Endodermal cell (in vitro differentiated cells): ENCODE measurements at regions not wholly inside any gene's neighbourhood (a gene's known extent, or its start where the extent isn't known, plus 50 kb on each side); places are given as distances from the start of the nearest gene placed in this dataset.

Experiments
- DNase-seq: peaks from one replicate; pipeline ENCODE4 v3.0.0-alpha.2; 2017
- H3K27ac ChIP-seq: 2 replicates; pipeline ENCODE4 v1.5.1; 2013; ENCODE audit warnings: mild to moderate bottlenecking, low read depth, low read length, moderate library complexity
- H3K27me3 ChIP-seq: 2 replicates; pipeline ENCODE4 v1.6.1; 2013; ENCODE audit warnings: mild to moderate bottlenecking, low read length, moderate library complexity; ENCODE audit not compliant: insufficient read depth, control insufficient read depth, poor library complexity, severe bottlenecking
- H3K36me3 ChIP-seq: 2 replicates; pipeline ENCODE4 v1.7.0; 2013; ENCODE audit warnings: mild to moderate bottlenecking, low read length, moderate library complexity; ENCODE audit not compliant: control insufficient read depth, insufficient read depth
- H3K4me1 ChIP-seq: one replicate; pipeline ENCODE4 v1.7.0; 2013; ENCODE audit warnings: low read length; ENCODE audit not compliant: control insufficient read depth, insufficient read depth
- H3K4me3 ChIP-seq: 2 replicates; pipeline ENCODE4 v1.5.1; 2013; ENCODE audit warnings: mild to moderate bottlenecking, low read length, moderate library complexity
- H3K9ac ChIP-seq: 2 replicates; pipeline ENCODE4 v1.6.1; 2013; ENCODE audit warnings: mild to moderate bottlenecking, low read length, moderate library complexity; ENCODE audit not compliant: poor library complexity, severe bottlenecking; ENCODE audit errors: extremely low read depth
- H3K9me3 ChIP-seq: 2 replicates; pipeline ENCODE4 v1.6.1; 2013; ENCODE audit warnings: mild to moderate bottlenecking, low read length, moderate library complexity; ENCODE audit not compliant: control insufficient read depth
- H3K27ac Mint-ChIP-seq: 2 replicates; pipeline ENCODE4 v1.8.0; 2020; ENCODE audit warnings: mixed read lengths
- H3K27me3 Mint-ChIP-seq: 2 replicates; pipeline ENCODE4 v1.8.0; 2021; ENCODE audit warnings: mild to moderate bottlenecking, mixed read lengths; ENCODE audit not compliant: insufficient read depth
- H3K36me3 Mint-ChIP-seq: 2 replicates; pipeline ENCODE4 v1.8.0; 2020; ENCODE audit warnings: low read depth, mixed read lengths
- H3K4me1 Mint-ChIP-seq: 2 replicates; pipeline ENCODE4 v1.8.0; 2020; ENCODE audit warnings: mixed read lengths
- H3K4me3 Mint-ChIP-seq: 2 replicates; pipeline ENCODE4 v1.8.0; 2020; ENCODE audit warnings: mild to moderate bottlenecking, moderate library complexity, mixed read lengths
- H3K9me3 Mint-ChIP-seq: 2 replicates; pipeline ENCODE4 v1.8.0; 2020; ENCODE audit warnings: mild to moderate bottlenecking, mixed read lengths
- CTCF ChIP-seq: fragments of 200-600 bp; sonication (generic); conservative IDR thresholded peaks from 2 replicates; pipeline ENCODE4 v1.5.0; 2021; ENCODE audit warnings: antibody characterized with exemption, mild to moderate bottlenecking
- WGBS, 2 experiments: methylation state at CpG; one replicate each; pipeline versions ENCODE4 v1.1.5 to v1.1.7; 2013; ENCODE audit warnings: missing lambda C conversion rate in 2 of 2, mixed read lengths in 1 of 2; ENCODE audit not compliant: insufficient coverage in 1 of 2, insufficient read length in 1 of 2; 5-methylcytosine and 5-hydroxymethylcytosine counted together

- Histone ChIP-seq H3K27me3 (no peaks in the 10 kb centered on the region), H3K36me3 (no peaks in the 10 kb centered on the region), H3K27ac (no peak overlapping the region), H3K9ac (no peak overlapping the region), H3K4me1 (peaks cover 8% of the 10 kb centered on the region), H3K9me3 (no peaks in the 10 kb centered on the region), H3K4me3 (no peak overlapping the region)
- DNase-seq = no peak
- Mint-ChIP-seq H3K9me3 (no peaks in the 10 kb centered on the region), H3K4me1 (peaks cover 11% of the 10 kb centered on the region), H3K36me3 (no peaks in the 10 kb centered on the region), H3K27ac (no peak overlapping the region), H3K27me3 (peaks cover 9% of the 10 kb centered on the region), H3K4me3 (no peak overlapping the region)
- TF ChIP-seq CTCF = no peak
- WGBS, 2 experiments = 84 to 89% methylated on average over 1 to 2 of the region's 2 CpGs
These were observed 220.0 kb downstream of the SMAD2 start for GRCh38 chr18:47710451-47710850.

GRCh38 chr18:47709556-47709955, 220.9 kb downstream of the SMAD2 start:
- Histone ChIP-seq H3K36me3 (no peaks in the 10 kb centered on the region), H3K9me3 (no peaks in the 10 kb centered on the region), H3K27ac (no peak overlapping the region), H3K9ac (no peak overlapping the region), H3K4me3 (no peak overlapping the region), H3K4me1 (peaks cover 8% of the 10 kb centered on the region), H3K27me3 (no peaks in the 10 kb centered on the region)
- H3K27ac Mint-ChIP-seq = no peak overlapping the region
- H3K4me1 Mint-ChIP-seq = peaks cover 11% of the 10 kb centered on the region
- no peak for TF ChIP-seq CTCF
- no peak overlapping the region for H3K4me3 Mint-ChIP-seq
- H3K9me3 Mint-ChIP-seq = no peaks in the 10 kb centered on the region
- peaks cover 2% of the 10 kb centered on the region for H3K27me3 Mint-ChIP-seq
- 72 to 96% methylated on average over 4 of the region's 4 CpGs for WGBS, 2 experiments
- no peak for DNase-seq
- no peaks in the 10 kb centered on the region for H3K36me3 Mint-ChIP-seq

GRCh38 chr18:47708206-47708605, 222.3 kb downstream of the SMAD2 start:
- Mint-ChIP-seq H3K9me3 (no peaks in the 10 kb centered on the region), H3K4me1 (peaks cover 11% of the 10 kb centered on the region), H3K36me3 (no peaks in the 10 kb centered on the region), H3K27ac (no peak overlapping the region), H3K27me3 (peaks cover 2% of the 10 kb centered on the region), H3K4me3 (no peak overlapping the region)
- DNase-seq = no peak
- Histone ChIP-seq H3K36me3 (no peaks in the 10 kb centered on the region), H3K9ac (no peak overlapping the region), H3K4me3 (no peak overlapping the region), H3K9me3 (no peaks in the 10 kb centered on the region), H3K27ac (no peak overlapping the region), H3K4me1 (peaks cover 8% of the 10 kb centered on the region), H3K27me3 (no peaks in the 10 kb centered on the region)
- 90% methylated on average over 2 of the region's 3 CpGs; no CpG with 5 or more reads in 1 of the 2 experiments for WGBS, 2 experiments
- no peak for TF ChIP-seq CTCF
